ENCODE measurements at regions not wholly inside any gene's neighbourhood (a gene's known extent, or its start where the extent isn't known, plus 50 kb on each side); places are given as distances from the start of the nearest gene placed in this dataset.
A peak's percentile ranks its signal among the peaks of the same experiment; 100 is the strongest.

GRCh38 chr13:73168226-73168952, 109.6 kb downstream of the KLF5 start:
- ATAC-seq: peak; percentile 39; the same call in 2 of the 3 replicates
- no peak for TF ChIP-seq ISL1 (CRISPR knock-in tag; IDR thresholded peaks at IDR 0.05)
- TF ChIP-seq TCF4 (CRISPR knock-in tag; IDR thresholded peaks at IDR 0.05; ENCODE audit: borderline replicate concordance): no peak
- TF ChIP-seq TSHZ2 (CRISPR knock-in tag; IDR thresholded peaks at IDR 0.05): no peak
- no peak for TF ChIP-seq ESRRG (CRISPR knock-in tag; IDR thresholded peaks at IDR 0.05)
- no peak for TF ChIP-seq ZFP30 (CRISPR knock-in tag; IDR thresholded peaks at IDR 0.05)
- no peak for TF ChIP-seq CSRNP3 (CRISPR knock-in tag; IDR thresholded peaks at IDR 0.05)
- TF ChIP-seq ZC3H10 (CRISPR knock-in tag; IDR thresholded peaks at IDR 0.05): no peak
- no peak for TF ChIP-seq CREB5 (CRISPR knock-in tag; IDR thresholded peaks at IDR 0.05; ENCODE audit: low read depth)
- TF ChIP-seq GLIS3 (CRISPR knock-in tag; IDR thresholded peaks at IDR 0.05): no peak
- TF ChIP-seq ZFP3 (CRISPR knock-in tag; IDR thresholded peaks at IDR 0.05): no peak
- no peak for TF ChIP-seq ZNF565 (CRISPR knock-in tag; conservative IDR thresholded peaks at IDR 0.05; ENCODE audit: low read depth)
- no peak for TF ChIP-seq PPARA (CRISPR knock-in tag; IDR thresholded peaks at IDR 0.05; ENCODE audit: borderline replicate concordance)
- TF ChIP-seq BACH2 (CRISPR knock-in tag; IDR thresholded peaks at IDR 0.05; ENCODE audit: borderline replicate concordance): no peak

GRCh38 chr13:73167028-73167820, 108.4 kb downstream of the KLF5 start:
- no peak for ATAC-seq
- TF ChIP-seq TSHZ2 (CRISPR knock-in tag; IDR thresholded peaks at IDR 0.05) (no peak), ISL1 (CRISPR knock-in tag; IDR thresholded peaks at IDR 0.05) (peak; percentile 58)

GRCh38 chr13:73166204-73166603, 107.4 kb downstream of the KLF5 start:
- no peak for ATAC-seq
- no peak for TF ChIP-seq TSHZ2 (CRISPR knock-in tag; IDR thresholded peaks at IDR 0.05)
- no peak for TF ChIP-seq TOX (CRISPR knock-in tag; IDR thresholded peaks at IDR 0.05; ENCODE audit: borderline replicate concordance)
